Kasumi-1 (cell line): ENCODE measurements at regions not wholly inside any gene's neighbourhood (a gene's known extent, or its start where the extent isn't known, plus 50 kb on each side); places are given as distances from the start of the nearest gene placed in this dataset.

Source experiments
- DNase-seq, 2 experiments: peaks; one replicate each; lab custom pipeline; 2025; lab: John Stamatoyannopoulos, UW

- no peak for DNase-seq
Observed at GRCh38 chr6:144840619-144841018, 555.5 kb downstream of the UTRN start.

- DNase-seq = no peak
Observed at GRCh38 chr6:144843701-144844100, 558.6 kb downstream of the UTRN start.

- no peak for DNase-seq
Observed at GRCh38 chr6:144844596-144844995, 559.5 kb downstream of the UTRN start.

- no peak for DNase-seq
Observed at GRCh38 chr6:144845186-144845585, 560.1 kb downstream of the UTRN start.

- DNase-seq = no peak
Observed at GRCh38 chr6:144847916-144848315, 562.8 kb downstream of the UTRN start.

GRCh38 chr6:144849920-144850319 is 564.8 kb downstream of the UTRN start:
- DNase-seq = no peak

GRCh38 chr6:144853603-144854002 is 568.5 kb downstream of the UTRN start:
- no peak for DNase-seq

- no peak for DNase-seq
Observed at GRCh38 chr6:144854654-144855053, 569.5 kb downstream of the UTRN start.

GRCh38 chr6:144855375-144855774 is 570.2 kb downstream of the UTRN start:
- DNase-seq = no peak

- DNase-seq = no peak
Observed at GRCh38 chr6:144855812-144856531, 570.8 kb downstream of the UTRN start.

- DNase-seq = no peak
Observed at GRCh38 chr6:144856622-144857021, 571.5 kb downstream of the UTRN start.

- no peak for DNase-seq
Observed at GRCh38 chr6:144857086-144857485, 572.0 kb downstream of the UTRN start.

GRCh38 chr6:144862769-144863168 is 577.6 kb downstream of the UTRN start:
- DNase-seq = no peak

- DNase-seq = no peak
Observed at GRCh38 chr6:144867761-144868160, 582.6 kb downstream of the UTRN start.

GRCh38 chr6:144870782-144871181 is 585.6 kb downstream of the UTRN start:
- no peak for DNase-seq

GRCh38 chr6:144873623-144874378 is 588.7 kb downstream of the UTRN start:
- no peak for DNase-seq

- no peak for DNase-seq
Observed at GRCh38 chr6:144876689-144877088, 591.6 kb downstream of the UTRN start.

GRCh38 chr6:144877118-144877517 is 592.0 kb downstream of the UTRN start:
- no peak for DNase-seq

GRCh38 chr6:144878577-144878976 is 593.4 kb downstream of the UTRN start:
- no peak for DNase-seq

GRCh38 chr6:144879436-144879835 is 594.3 kb downstream of the UTRN start:
- no peak for DNase-seq

GRCh38 chr6:144882425-144882824 is 597.3 kb downstream of the UTRN start:
- DNase-seq = no peak

- DNase-seq = no peak
Observed at GRCh38 chr6:144883915-144884314, 598.8 kb downstream of the UTRN start.

GRCh38 chr6:144885817-144886216 is 600.7 kb downstream of the UTRN start:
- no peak for DNase-seq

GRCh38 chr6:144886682-144887081 is 601.5 kb downstream of the UTRN start:
- DNase-seq = no peak
